B cell (primary cell): ENCODE measurements at regions not wholly inside any gene's neighbourhood (a gene's known extent, or its start where the extent isn't known, plus 50 kb on each side); places are given as distances from the start of the nearest gene placed in this dataset.

Experiments
- ATAC-seq: fragments of 200-7000 bp; cut with Tn5 transposase; one replicate; pipeline ENCODE4 v1.10.0; 2021; ENCODE audit warnings: low read depth, mild to moderate bottlenecking, moderate number of reproducible peaks, moderate library complexity
- CTCF ChIA-PET: fragments of 350-600 bp; sonication (Branson Sonifier 250); formaldehyde crosslinking; loops from one replicate; lab custom pipeline; 2021; ENCODE audit warnings: antibody characterized with exemption, inconsistent platforms; lab: Charles Lee
- POLR2A ChIA-PET: fragments of 350-600 bp; sonication (Branson Sonifier 250); formaldehyde crosslinking; loops from one replicate; lab custom pipeline; 2021; ENCODE audit warnings: antibody characterized with exemption; lab: Charles Lee
- DNase-seq: peaks from one replicate; pipeline ENCODE4 v3.0.0; 2013
- H2AFZ ChIP-seq: 2 replicates; pipeline ENCODE4 v1.6.1; 2012; ENCODE audit warnings: mild to moderate bottlenecking, low read depth, low read length; ENCODE audit not compliant: insufficient read depth, poor library complexity, severe bottlenecking
- H3K27ac ChIP-seq, 2 donors: 1 replicate in 1 of 2; 2 replicates in 1 of 2; pipeline ENCODE4 v1.5.1; 2012 to 2013; ENCODE audit warnings: low read length in 2 of 2, mild to moderate bottlenecking in 2 of 2, moderate library complexity in 1 of 2
- H3K27me3 ChIP-seq, 4 experiments: fragments of 200-600 bp in 1 of 4; sonication (generic) in 1 of 4; replicated peaks in 1 of 4; 1 replicate in 2 of 4; 2 replicates in 2 of 4; pipeline versions ENCODE4 v1.6.1 to v1.7.0; 2013 to 2016; ENCODE audit warnings: low read length in 3 of 4, mild to moderate bottlenecking in 2 of 4, mixed read lengths in 1 of 4, moderate library complexity in 1 of 4; ENCODE audit not compliant: insufficient read depth in 4 of 4, control insufficient read depth in 3 of 4; ENCODE audit errors: control extremely low read depth in 1 of 4
- H3K36me3 ChIP-seq, 2 experiments: replicated peaks in 1 of 2; 1 replicate in 1 of 2; 2 replicates in 1 of 2; pipeline versions ENCODE4 v1.6.1 to v1.7.1; 2013; ENCODE audit warnings: low read length in 1 of 2; ENCODE audit not compliant: insufficient read depth in 2 of 2, control insufficient read depth in 1 of 2; ENCODE audit errors: control extremely low read depth in 1 of 2, extremely low read depth in 1 of 2
- H3K4me1 ChIP-seq, 2 donors: fragments of 200-600 bp in 1 of 2; sonication (generic) in 1 of 2; 1 replicate in 1 of 2; 2 replicates in 1 of 2; pipeline versions ENCODE4 v1.5.1 to v1.6.1; 2013 to 2017; ENCODE audit warnings: low read length in 2 of 2; ENCODE audit not compliant: control insufficient read depth in 2 of 2, insufficient read depth in 2 of 2
- H3K4me2 ChIP-seq: replicated peaks from 2 replicates; pipeline ENCODE3; 2012; ENCODE audit warnings: mild to moderate bottlenecking, low read depth, low read length; ENCODE audit not compliant: poor library complexity, severe bottlenecking
- H3K4me3 ChIP-seq, 5 experiments: fragments of 200-600 bp in 1 of 5; sonication (generic) in 1 of 5; 1 replicate in 3 of 5; 2 replicates in 2 of 5; pipeline versions ENCODE4 v1.5.1 to v1.7.0; 2011 to 2016; ENCODE audit warnings: low read length in 4 of 5, mild to moderate bottlenecking in 4 of 5, low read depth in 2 of 5, control low read depth in 1 of 5, moderate library complexity in 1 of 5; ENCODE audit not compliant: insufficient read depth in 1 of 5; ENCODE audit errors: control extremely low read depth in 1 of 5, extremely low read depth in 1 of 5
- H3K79me2 ChIP-seq: fragments of 200-600 bp; sonication (generic); one replicate; pipeline ENCODE4 v1.6.0; 2016; ENCODE audit warnings: low read length; ENCODE audit not compliant: control insufficient read depth, insufficient read depth
- H3K9ac ChIP-seq: fragments of 200-600 bp; sonication (generic); 2 replicates; pipeline ENCODE4 v1.6.1; 2017; ENCODE audit warnings: mild to moderate bottlenecking, low read length, moderate library complexity
- H3K9me3 ChIP-seq, 3 donors: one replicate each; pipeline versions ENCODE4 v1.6.1 to v1.7.1; 2013; ENCODE audit warnings: low read length in 2 of 3; ENCODE audit not compliant: control insufficient read depth in 2 of 3, insufficient read depth in 1 of 3; ENCODE audit errors: control extremely low read depth in 1 of 3
- H4K20me1 ChIP-seq: 2 replicates; pipeline ENCODE4 v1.6.0; 2012; ENCODE audit warnings: mild to moderate bottlenecking, low read length; ENCODE audit not compliant: insufficient read depth, control insufficient read depth, poor library complexity, severe bottlenecking
- H3K27ac Mint-ChIP-seq: one replicate; pipeline ENCODE4 v1.8.0; 2021; ENCODE audit warnings: mixed read lengths
- H3K27me3 Mint-ChIP-seq: one replicate; pipeline ENCODE4 v1.8.0; 2021; ENCODE audit warnings: mixed read lengths
- H3K4me1 Mint-ChIP-seq: one replicate; pipeline ENCODE4 v1.8.0; 2021; ENCODE audit warnings: mixed read lengths
- H3K4me3 Mint-ChIP-seq: one replicate; pipeline ENCODE4 v1.8.0; 2021; ENCODE audit warnings: mixed read lengths
- H3K9me3 Mint-ChIP-seq: one replicate; pipeline ENCODE4 v1.8.0; 2022; ENCODE audit warnings: mixed read lengths; ENCODE audit not compliant: insufficient read depth
- CTCF ChIP-seq: fragments of 200-600 bp; IDR thresholded peaks from one replicate; pipeline ENCODE4 v1.8.0; 2022; ENCODE audit warnings: antibody characterized with exemption, mild to moderate bottlenecking
- EZH2 ChIP-seq: IDR thresholded peaks from 2 replicates; pipeline ENCODE4 v1.6.1; 2012; ENCODE audit warnings: borderline replicate concordance, low read depth, mild to moderate bottlenecking, moderate library complexity, low read length; ENCODE audit not compliant: insufficient read depth, poor library complexity, severe bottlenecking
- WGBS: methylation state at CpG from one replicate; pipeline ENCODE4 v1.1.5; 2013; ENCODE audit warnings: missing lambda C conversion rate; ENCODE audit not compliant: insufficient coverage; 5-methylcytosine and 5-hydroxymethylcytosine counted together
- intact Hi-C: fragments of 100-400 bp; cut with micrococcal nuclease; formaldehyde crosslinking; loops from one replicate; pipeline ENCODE4 v1.10.0; 2022

- WGBS: 80% methylated on average over 1 of the region's 1 CpG
- Histone ChIP-seq H4K20me1 (no peaks in the 10 kb centered on the region), H3K36me3 (no peaks in the 10 kb centered on the region), H3K27ac (no peak overlapping the region), H3K9ac (no peak overlapping the region), H3K4me3 (no peak overlapping the region), H2AFZ (no peak overlapping the region), H3K27me3 (no peaks in the 10 kb centered on the region), H3K4me2 (no peak overlapping the region), H3K79me2 (no peaks in the 10 kb centered on the region), H3K9me3 (no peaks in the 10 kb centered on the region), H3K4me1 (no peaks in the 10 kb centered on the region)
- ChIA-PET POLR2A (no interaction called here), CTCF (no interaction called here)
- no peak overlapping the region for H3K4me3 Mint-ChIP-seq
- ATAC-seq: no peak
- H3K27me3 Mint-ChIP-seq: peaks cover 5% of the 10 kb centered on the region
- intact Hi-C loops: no loop called here
- H3K27ac Mint-ChIP-seq: no peak overlapping the region
- no peaks in the 10 kb centered on the region for H3K4me1 Mint-ChIP-seq
- DNase-seq: no peak
- no peaks in the 10 kb centered on the region for H3K9me3 Mint-ChIP-seq
- TF ChIP-seq EZH2: no peak
- TF ChIP-seq CTCF: no peak
Observed at GRCh38 chr7:31411416-31411815, 70.9 kb upstream of the NEUROD6 start.

- H3K27me3 ChIP-seq: no peaks in the 10 kb centered on the region
- H3K36me3 ChIP-seq: no peaks in the 10 kb centered on the region
- Mint-ChIP-seq H3K4me3 (no peak overlapping the region), H3K27ac (no peak overlapping the region), H3K4me1 (no peaks in the 10 kb centered on the region), H3K27me3 (peaks cover 9% of the 10 kb centered on the region), H3K9me3 (no peaks in the 10 kb centered on the region)
- ChIA-PET POLR2A (no interaction called here), CTCF (no interaction called here)
- no peak overlapping the region for H3K9ac ChIP-seq
- H3K79me2 ChIP-seq: no peaks in the 10 kb centered on the region
- no peak overlapping the region for H2AFZ ChIP-seq
- H3K27ac ChIP-seq: no peak overlapping the region
- intact Hi-C loops: no loop called here
- no peak overlapping the region for H3K4me2 ChIP-seq
- H4K20me1 ChIP-seq: no peaks in the 10 kb centered on the region
- 100% methylated on average over 1 of the region's 1 CpG for WGBS
- no peaks in the 10 kb centered on the region for H3K4me1 ChIP-seq
- DNase-seq (no peak), ATAC-seq (no peak)
- H3K9me3 ChIP-seq: no peaks in the 10 kb centered on the region
- no peak overlapping the region for H3K4me3 ChIP-seq
- no peak for TF ChIP-seq EZH2
Observed at GRCh38 chr7:31413766-31414165, 73.2 kb upstream of the NEUROD6 start.
